ENCODE measurements at regions not wholly inside any gene's neighbourhood (a gene's known extent, or its start where the extent isn't known, plus 50 kb on each side); places are given as distances from the start of the nearest gene placed in this dataset.

DNA sequence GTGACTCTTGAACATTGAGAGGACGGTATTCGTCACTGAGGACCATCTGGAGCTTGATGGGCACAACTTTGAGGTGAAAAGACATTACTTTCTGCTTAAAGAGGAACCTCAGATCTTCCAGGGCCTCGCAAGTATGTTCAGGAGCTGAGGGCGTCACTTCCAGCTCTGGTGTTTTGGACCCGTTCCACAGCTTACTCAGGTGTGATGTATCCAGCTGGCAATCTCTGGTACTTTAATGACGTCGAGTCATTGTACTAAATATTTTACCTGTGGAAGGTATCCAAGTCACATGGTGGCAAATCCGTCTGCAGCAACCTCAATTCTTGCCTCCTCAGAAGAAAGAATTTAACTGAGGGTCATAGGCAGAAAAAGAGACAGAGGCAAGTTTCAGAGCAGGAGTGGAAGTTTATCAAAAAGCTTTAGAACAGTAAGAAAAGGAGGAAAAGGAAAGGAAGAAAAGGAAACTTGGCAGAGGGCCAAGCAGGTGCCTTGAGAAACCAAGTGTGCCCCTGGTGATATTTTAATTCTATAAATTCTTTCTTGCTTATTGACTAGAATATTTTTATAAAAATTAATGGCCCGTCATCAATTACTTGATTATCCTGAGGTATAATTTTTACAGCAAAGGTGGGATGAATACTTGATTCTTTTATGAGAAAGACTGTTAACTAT, 250.6 kb downstream of the AEBP2 start:
- TF ChIP-seq EP300 (IDR thresholded peaks at IDR 0.05) (no peak), POLR2AphosphoS5 (IDR thresholded peaks at IDR 0.05) (no peak), POLR2A (IDR thresholded peaks at IDR 0.05) (no peak)
- TF ChIP-seq, protein P1, sequence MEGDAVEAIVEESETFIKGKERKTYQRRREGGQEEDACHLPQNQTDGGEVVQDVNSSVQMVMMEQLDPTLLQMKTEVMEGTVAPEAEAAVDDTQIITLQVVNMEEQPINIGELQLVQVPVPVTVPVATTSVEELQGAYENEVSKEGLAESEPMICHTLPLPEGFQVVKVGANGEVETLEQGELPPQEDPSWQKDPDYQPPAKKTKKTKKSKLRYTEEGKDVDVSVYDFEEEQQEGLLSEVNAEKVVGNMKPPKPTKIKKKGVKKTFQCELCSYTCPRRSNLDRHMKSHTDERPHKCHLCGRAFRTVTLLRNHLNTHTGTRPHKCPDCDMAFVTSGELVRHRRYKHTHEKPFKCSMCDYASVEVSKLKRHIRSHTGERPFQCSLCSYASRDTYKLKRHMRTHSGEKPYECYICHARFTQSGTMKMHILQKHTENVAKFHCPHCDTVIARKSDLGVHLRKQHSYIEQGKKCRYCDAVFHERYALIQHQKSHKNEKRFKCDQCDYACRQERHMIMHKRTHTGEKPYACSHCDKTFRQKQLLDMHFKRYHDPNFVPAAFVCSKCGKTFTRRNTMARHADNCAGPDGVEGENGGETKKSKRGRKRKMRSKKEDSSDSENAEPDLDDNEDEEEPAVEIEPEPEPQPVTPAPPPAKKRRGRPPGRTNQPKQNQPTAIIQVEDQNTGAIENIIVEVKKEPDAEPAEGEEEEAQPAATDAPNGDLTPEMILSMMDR (IDR thresholded peaks at IDR 0.05): no peak
- no peak overlapping the region for H3K27ac ChIP-seq
- no peak for DNase-seq (ENCODE audit: low spot score in 2 of 2)
- no peaks in the 10 kb centered on the region for H3K9me3 ChIP-seq
- peaks cover 2% of the 10 kb centered on the region for H3K4me1 ChIP-seq
- no peaks in the 10 kb centered on the region for H3K27me3 ChIP-seq
- H3K4me3 ChIP-seq: no peak overlapping the region
- 51% methylated on average over 9 of the region's 9 CpGs for WGBS
- H3K36me3 ChIP-seq: no peaks in the 10 kb centered on the region

DNA sequence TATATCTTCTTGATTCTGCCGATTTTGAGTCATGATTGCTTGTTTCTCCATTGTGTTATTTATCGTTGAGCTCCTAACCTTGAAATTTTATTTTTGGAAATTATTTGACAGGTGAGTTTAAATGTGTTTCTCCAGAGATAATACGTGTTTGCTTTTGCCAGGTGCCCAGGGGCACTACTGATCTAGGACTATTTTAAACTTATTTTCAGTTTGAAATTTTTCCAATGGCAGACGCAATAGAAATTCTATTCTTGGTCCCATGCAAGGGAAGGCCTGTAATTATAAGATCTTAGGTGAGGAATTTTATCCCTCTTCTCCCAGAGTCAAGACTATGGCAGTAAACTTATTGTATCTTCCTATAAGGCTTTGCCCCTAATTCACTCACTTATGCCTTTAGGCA, 252.8 kb downstream of the AEBP2 start:
- 33% methylated on average over 4 of the region's 4 CpGs for WGBS
- Histone ChIP-seq H3K4me3 (no peak overlapping the region), H3K4me1 (peaks cover 2% of the 10 kb centered on the region), H3K9me3 (no peaks in the 10 kb centered on the region), H3K36me3 (no peaks in the 10 kb centered on the region), H3K27ac (no peak overlapping the region), H3K27me3 (no peaks in the 10 kb centered on the region)
- DNase-seq (ENCODE audit: low spot score in 2 of 2): no peak
- TF ChIP-seq, protein P1 (IDR thresholded peaks at IDR 0.05): no peak
- TF ChIP-seq POLR2AphosphoS5 (IDR thresholded peaks at IDR 0.05): no peak
- no peak for TF ChIP-seq POLR2A (IDR thresholded peaks at IDR 0.05)
- TF ChIP-seq EP300 (IDR thresholded peaks at IDR 0.05): no peak

DNA sequence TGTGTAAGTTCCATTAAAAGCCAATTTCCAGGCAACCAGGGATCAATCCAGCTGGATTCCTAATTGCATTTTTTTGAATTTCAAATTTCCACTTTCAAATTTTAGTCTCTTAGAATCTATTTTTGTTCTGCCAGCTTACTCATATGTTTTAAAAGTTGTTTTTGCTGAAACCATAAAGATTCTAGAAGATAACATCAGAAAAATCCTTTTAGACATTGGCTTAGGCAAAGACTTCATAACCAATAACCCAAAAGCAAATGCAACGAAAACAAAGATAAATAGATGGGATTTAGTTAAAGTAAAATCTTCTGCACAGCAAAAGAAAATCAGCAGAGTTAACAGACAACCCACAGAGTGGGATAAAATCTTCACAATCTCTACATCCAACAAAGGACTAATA, 253.3 kb downstream of the AEBP2 start:
- peaks cover 2% of the 10 kb centered on the region for H3K4me1 ChIP-seq
- TF ChIP-seq POLR2AphosphoS5 (IDR thresholded peaks at IDR 0.05): no peak
- no peak for TF ChIP-seq POLR2A (IDR thresholded peaks at IDR 0.05)
- TF ChIP-seq, protein P1 (IDR thresholded peaks at IDR 0.05): no peak
- no peak for TF ChIP-seq EP300 (IDR thresholded peaks at IDR 0.05)
- H3K27ac ChIP-seq: no peak overlapping the region
- no peak for DNase-seq (ENCODE audit: low spot score in 2 of 2)
- no peak overlapping the region for H3K4me3 ChIP-seq
- 52% methylated on average over 1 of the region's 1 CpG for WGBS
- H3K27me3 ChIP-seq: no peaks in the 10 kb centered on the region
- H3K9me3 ChIP-seq: no peaks in the 10 kb centered on the region
- no peaks in the 10 kb centered on the region for H3K36me3 ChIP-seq

DNA sequence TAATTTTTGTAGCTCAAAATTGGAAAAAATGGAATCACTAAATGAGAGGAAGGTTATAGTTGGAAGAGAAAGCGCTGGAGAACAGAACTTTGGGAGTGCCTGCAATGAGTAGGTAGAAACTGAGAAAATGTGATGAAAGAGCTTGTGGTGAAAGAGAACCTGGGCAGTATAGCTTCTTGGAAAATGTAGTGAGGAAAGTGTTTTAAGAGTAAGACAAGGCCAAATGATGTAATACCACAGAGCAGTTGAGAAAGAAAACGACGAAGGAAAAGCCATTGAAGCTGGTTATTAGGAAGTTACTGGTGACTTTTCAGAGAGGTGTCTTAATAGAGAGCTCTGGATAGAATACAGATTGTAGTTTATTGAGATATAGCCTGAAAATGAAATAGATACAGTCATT, 255.3 kb downstream of the AEBP2 start:
- Histone ChIP-seq H3K4me1 (no peaks in the 10 kb centered on the region), H3K27me3 (no peaks in the 10 kb centered on the region), H3K4me3 (no peak overlapping the region), H3K9me3 (no peaks in the 10 kb centered on the region), H3K36me3 (no peaks in the 10 kb centered on the region), H3K27ac (no peak overlapping the region)
- DNase-seq (ENCODE audit: low spot score in 2 of 2): no peak
- 56% methylated on average over 3 of the region's 3 CpGs for WGBS
- TF ChIP-seq EP300 (IDR thresholded peaks at IDR 0.05) (no peak), POLR2AphosphoS5 (IDR thresholded peaks at IDR 0.05) (no peak), POLR2A (IDR thresholded peaks at IDR 0.05) (no peak)
- TF ChIP-seq, protein P1 (IDR thresholded peaks at IDR 0.05): no peak

DNA sequence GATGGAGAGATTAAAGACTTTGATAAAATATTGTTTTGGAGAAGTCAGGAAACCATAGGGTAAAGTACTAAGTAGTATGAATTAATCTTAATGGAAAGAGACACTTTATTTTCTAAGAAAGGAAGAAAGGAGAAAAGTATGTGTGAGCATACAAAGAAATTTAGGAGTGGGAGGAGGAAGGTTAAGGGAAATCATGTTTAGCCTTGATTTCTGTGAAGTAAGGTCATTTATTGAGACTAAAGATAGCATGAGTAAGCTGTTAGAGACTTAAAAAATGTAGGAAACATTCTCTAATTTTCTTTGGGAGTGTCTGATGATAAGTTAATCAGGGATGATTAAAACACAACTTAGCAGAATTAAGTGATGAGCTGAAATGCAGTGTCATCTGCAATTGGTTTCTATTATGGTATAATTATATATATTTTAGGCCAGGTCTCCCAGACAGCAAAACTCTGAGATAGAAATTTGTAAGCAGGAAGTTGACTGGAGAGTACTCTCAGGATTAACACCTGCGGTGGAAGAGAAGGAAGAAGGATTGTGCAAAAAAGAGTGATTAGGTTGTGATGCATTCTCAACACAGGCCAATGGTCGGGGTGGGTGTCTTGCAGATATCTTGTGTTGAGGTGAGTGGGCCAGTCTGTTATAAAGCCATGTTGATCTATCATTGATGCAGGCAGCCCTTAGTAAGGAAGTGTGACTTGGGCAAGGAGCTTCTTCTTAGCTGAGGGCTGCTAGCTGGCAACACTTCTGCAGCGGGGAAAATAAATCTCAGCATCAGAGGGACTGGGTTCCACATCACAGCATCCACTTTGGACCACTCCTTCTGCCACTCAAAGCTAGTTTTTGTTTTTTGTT, 256.2 kb downstream of the AEBP2 start:
- no peak overlapping the region for H3K27ac ChIP-seq
- H3K4me1 ChIP-seq: no peaks in the 10 kb centered on the region
- H3K9me3 ChIP-seq: no peaks in the 10 kb centered on the region
- no peak overlapping the region for H3K4me3 ChIP-seq
- 79% methylated on average over 3 of the region's 3 CpGs for WGBS
- no peak for DNase-seq (ENCODE audit: low spot score in 2 of 2)
- H3K36me3 ChIP-seq: no peaks in the 10 kb centered on the region
- TF ChIP-seq EP300 (IDR thresholded peaks at IDR 0.05) (no peak), POLR2A (IDR thresholded peaks at IDR 0.05) (no peak), POLR2AphosphoS5 (IDR thresholded peaks at IDR 0.05) (no peak)
- TF ChIP-seq, protein P1 (IDR thresholded peaks at IDR 0.05): no peak
- H3K27me3 ChIP-seq: no peaks in the 10 kb centered on the region

Data from suprapubic skin (tissue), 4 donors.